Activated CD4-positive, alpha-beta memory T cell treated with anti-CD3 and anti-CD28 coated beads, Interleukin-2, amount 10 ng/mL, durations not matched to agents 7 days and 5 days (primary cell): ENCODE measurements at regions not wholly inside any gene's neighbourhood (a gene's known extent, or its start where the extent isn't known, plus 50 kb on each side); places are given as distances from the start of the nearest gene placed in this dataset.

Source experiments
- CTCF ChIA-PET: fragments of 350-600 bp; sonication (Branson Sonifier 250); formaldehyde crosslinking; loops from one replicate; lab custom pipeline; 2021; ENCODE audit warnings: antibody characterized with exemption, inconsistent platforms; lab: Charles Lee
- POLR2A ChIA-PET: fragments of 350-600 bp; sonication (Branson Sonifier 250); formaldehyde crosslinking; loops from one replicate; lab custom pipeline; 2021; ENCODE audit warnings: antibody characterized with exemption; lab: Charles Lee
- DNase-seq: peaks from one replicate; pipeline ENCODE4 v3.0.0-alpha.2; 2020
- H3K27ac Mint-ChIP-seq: one replicate; pipeline ENCODE4 v1.8.0; 2021; ENCODE audit warnings: mild to moderate bottlenecking, mixed read lengths
- H3K27me3 Mint-ChIP-seq: one replicate; pipeline ENCODE4 v1.8.0; 2021; ENCODE audit warnings: mixed read lengths
- H3K36me3 Mint-ChIP-seq: one replicate; pipeline ENCODE4 v1.8.0; 2021; ENCODE audit warnings: low read depth, mixed read lengths
- H3K4me1 Mint-ChIP-seq: one replicate; pipeline ENCODE4 v1.8.0; 2021; ENCODE audit warnings: mixed read lengths
- H3K4me3 Mint-ChIP-seq: one replicate; pipeline ENCODE4 v1.8.0; 2021; ENCODE audit warnings: mild to moderate bottlenecking, mixed read lengths
- H3K9me3 Mint-ChIP-seq: one replicate; pipeline ENCODE4 v1.8.0; 2021; ENCODE audit warnings: mixed read lengths

- no peaks in the 10 kb centered on the region for H3K27me3 Mint-ChIP-seq
- POLR2A ChIA-PET = no interaction called here
- no peak for DNase-seq
- no peak overlapping the region for H3K27ac Mint-ChIP-seq
- H3K4me3 Mint-ChIP-seq = no peak overlapping the region
- H3K36me3 Mint-ChIP-seq = no peaks in the 10 kb centered on the region
- no peaks in the 10 kb centered on the region for H3K4me1 Mint-ChIP-seq
- H3K9me3 Mint-ChIP-seq = no peaks in the 10 kb centered on the region
- CTCF ChIA-PET = no interaction called here
These were observed 304.4 kb downstream of the GALR1 start for GRCh38 chr18:77554061-77554460.

GRCh38 chr18:77557046-77557587 is 307.5 kb downstream of the GALR1 start:
- H3K27ac Mint-ChIP-seq = no peak overlapping the region
- H3K4me3 Mint-ChIP-seq = no peak overlapping the region
- no peak for DNase-seq
- no peaks in the 10 kb centered on the region for H3K4me1 Mint-ChIP-seq
- no peaks in the 10 kb centered on the region for H3K9me3 Mint-ChIP-seq
- H3K36me3 Mint-ChIP-seq = no peaks in the 10 kb centered on the region
- CTCF ChIA-PET = no interaction called here
- POLR2A ChIA-PET = no interaction called here
- peaks cover 6% of the 10 kb centered on the region for H3K27me3 Mint-ChIP-seq

- H3K4me1 Mint-ChIP-seq = no peaks in the 10 kb centered on the region
- H3K27ac Mint-ChIP-seq = no peak overlapping the region
- H3K4me3 Mint-ChIP-seq = no peak overlapping the region
- H3K27me3 Mint-ChIP-seq = peaks cover 9% of the 10 kb centered on the region
- ChIA-PET CTCF (no interaction called here), POLR2A (no interaction called here)
- H3K36me3 Mint-ChIP-seq = no peaks in the 10 kb centered on the region
- H3K9me3 Mint-ChIP-seq = no peaks in the 10 kb centered on the region
- DNase-seq = no peak
These were observed 309.7 kb downstream of the GALR1 start for GRCh38 chr18:77559274-77559910.

DNA sequence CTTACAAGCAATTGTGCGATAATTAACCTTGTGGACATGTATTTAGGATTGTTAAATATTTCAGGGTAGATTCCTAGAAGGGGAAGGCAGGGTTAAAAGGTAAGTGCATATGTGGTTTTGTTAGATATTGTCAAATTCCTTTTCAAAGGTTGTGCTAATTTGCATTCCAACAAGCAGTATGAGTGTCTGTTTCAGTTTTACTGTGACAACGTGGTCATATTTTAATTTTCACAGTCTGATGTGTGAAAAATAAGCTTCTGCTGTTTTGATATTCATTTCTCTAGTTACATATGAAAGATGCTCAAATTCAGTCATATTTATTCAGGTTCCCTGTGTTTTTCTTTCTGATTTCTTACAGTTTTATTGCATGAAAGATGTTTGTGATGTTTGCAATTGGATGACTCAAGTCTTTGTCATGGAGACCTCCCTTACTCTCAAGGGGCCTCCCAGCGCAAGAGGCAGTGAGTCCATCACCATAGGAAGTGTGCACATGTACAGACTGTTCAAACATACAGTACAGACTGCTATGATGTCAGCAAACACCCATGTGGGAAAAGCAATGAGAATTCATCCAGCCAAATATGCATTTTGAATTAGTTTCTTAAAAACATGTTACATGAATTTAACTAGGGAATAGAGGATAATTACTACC is 310.8 kb downstream of the GALR1 start:
- no peak for DNase-seq
- no peak overlapping the region for H3K27ac Mint-ChIP-seq

GRCh38 chr18:77566604-77567003 is 317.0 kb downstream of the GALR1 start:
- no peak overlapping the region for H3K27ac Mint-ChIP-seq

More for the DNA sequence above, 310.8 kb downstream of the GALR1 start:
- H3K27me3 Mint-ChIP-seq = peaks cover 9% of the 10 kb centered on the region
- no peaks in the 10 kb centered on the region for H3K4me1 Mint-ChIP-seq
- no peak overlapping the region for H3K4me3 Mint-ChIP-seq
- no peaks in the 10 kb centered on the region for H3K9me3 Mint-ChIP-seq
- ChIA-PET CTCF (no interaction called here), POLR2A (no interaction called here)
- no peaks in the 10 kb centered on the region for H3K36me3 Mint-ChIP-seq

DNA sequence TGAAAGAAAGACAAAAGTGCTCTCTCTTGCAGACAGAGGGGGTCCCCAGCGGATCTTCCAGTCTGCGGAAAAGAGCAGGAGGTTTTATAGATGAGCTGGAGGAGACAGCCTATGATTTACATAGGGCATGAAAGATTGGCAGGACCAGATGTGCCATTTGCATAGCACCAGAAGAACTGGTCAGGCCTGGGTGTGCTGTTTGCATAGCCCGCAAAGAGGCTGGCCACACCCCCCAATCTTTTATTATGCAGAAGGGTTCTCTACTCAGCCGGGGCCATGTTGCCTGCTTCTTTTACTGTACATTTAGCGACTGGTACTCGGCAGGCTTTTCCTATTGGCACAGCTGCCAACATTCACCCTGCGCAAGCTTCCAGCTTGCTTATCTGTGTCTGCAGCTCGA is 317.6 kb downstream of the GALR1 start:
- ChIA-PET POLR2A (no interaction called here), CTCF (no interaction called here)
- Mint-ChIP-seq H3K4me3 (no peak overlapping the region), H3K27ac (no peak overlapping the region), H3K4me1 (no peaks in the 10 kb centered on the region), H3K36me3 (no peaks in the 10 kb centered on the region), H3K27me3 (peaks cover 4% of the 10 kb centered on the region), H3K9me3 (no peaks in the 10 kb centered on the region)
- no peak for DNase-seq

More at GRCh38 chr18:77566604-77567003, 317.0 kb downstream of the GALR1 start:
- Mint-ChIP-seq H3K4me3 (no peak overlapping the region), H3K9me3 (no peaks in the 10 kb centered on the region), H3K27me3 (peaks cover 7% of the 10 kb centered on the region), H3K4me1 (no peaks in the 10 kb centered on the region), H3K36me3 (no peaks in the 10 kb centered on the region)
- ChIA-PET CTCF (no interaction called here), POLR2A (no interaction called here)
- DNase-seq = no peak

DNA sequence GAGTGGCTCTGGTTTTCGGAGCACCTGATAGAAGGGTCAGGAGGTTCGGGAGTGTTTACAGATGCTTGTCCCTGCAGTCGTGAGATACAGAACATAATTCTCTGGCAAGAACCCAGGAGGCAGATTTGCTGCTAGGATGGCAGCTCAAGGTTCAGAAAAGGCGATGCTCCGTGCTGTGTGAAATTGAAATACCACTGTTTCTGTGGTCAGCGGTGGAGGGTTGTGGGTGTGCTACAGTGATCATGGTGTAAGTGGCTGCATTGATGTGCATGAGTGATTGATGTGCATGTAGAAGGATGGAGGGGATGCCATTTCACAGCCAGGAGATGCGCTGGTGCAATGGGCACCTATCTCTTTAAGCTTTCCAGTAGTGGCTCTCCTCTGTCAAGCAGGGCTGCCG is 322.1 kb downstream of the GALR1 start:
- H3K4me3 Mint-ChIP-seq = no peak overlapping the region
- H3K27me3 Mint-ChIP-seq = no peaks in the 10 kb centered on the region
- DNase-seq = no peak
- no peaks in the 10 kb centered on the region for H3K4me1 Mint-ChIP-seq
- no peaks in the 10 kb centered on the region for H3K36me3 Mint-ChIP-seq
- CTCF ChIA-PET = no interaction called here
- no peak overlapping the region for H3K27ac Mint-ChIP-seq
- no peaks in the 10 kb centered on the region for H3K9me3 Mint-ChIP-seq
- POLR2A ChIA-PET = no interaction called here

DNA sequence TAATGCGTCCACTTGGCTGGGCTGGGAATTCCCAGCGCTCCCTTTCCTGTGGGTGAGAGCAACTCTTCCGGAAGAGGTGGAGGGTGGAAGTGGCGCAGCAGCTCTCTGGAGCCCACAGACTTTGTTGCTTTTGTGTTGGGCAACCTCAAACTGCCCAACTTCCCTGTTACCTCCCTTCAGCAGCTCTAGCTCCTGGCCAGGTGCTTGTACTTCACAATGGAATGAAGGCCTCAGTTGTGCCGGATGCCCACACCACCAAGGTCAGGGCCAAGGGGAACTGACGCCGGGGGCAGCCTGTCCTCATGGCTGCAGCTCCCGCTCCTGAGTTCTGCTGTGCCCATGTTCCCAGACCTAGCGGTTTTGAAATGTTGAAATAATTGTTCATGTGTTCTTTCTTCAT is 322.9 kb downstream of the GALR1 start:
- CTCF ChIA-PET = no interaction called here
- H3K9me3 Mint-ChIP-seq = peaks cover 2% of the 10 kb centered on the region
- no peak for DNase-seq

GRCh38 chr18:77573571-77573970 is 323.9 kb downstream of the GALR1 start:
- no peak for DNase-seq
- POLR2A ChIA-PET = no interaction called here
- Mint-ChIP-seq H3K27me3 (no peaks in the 10 kb centered on the region), H3K36me3 (no peaks in the 10 kb centered on the region), H3K4me3 (no peak overlapping the region), H3K9me3 (peaks cover 2% of the 10 kb centered on the region), H3K27ac (no peak overlapping the region), H3K4me1 (no peaks in the 10 kb centered on the region)
- CTCF ChIA-PET = no interaction called here

More for the DNA sequence above, 322.9 kb downstream of the GALR1 start:
- H3K4me1 Mint-ChIP-seq = no peaks in the 10 kb centered on the region
- H3K27me3 Mint-ChIP-seq = no peaks in the 10 kb centered on the region
- POLR2A ChIA-PET = no interaction called here
- no peaks in the 10 kb centered on the region for H3K36me3 Mint-ChIP-seq
- H3K4me3 Mint-ChIP-seq = no peak overlapping the region
- no peak overlapping the region for H3K27ac Mint-ChIP-seq

DNA sequence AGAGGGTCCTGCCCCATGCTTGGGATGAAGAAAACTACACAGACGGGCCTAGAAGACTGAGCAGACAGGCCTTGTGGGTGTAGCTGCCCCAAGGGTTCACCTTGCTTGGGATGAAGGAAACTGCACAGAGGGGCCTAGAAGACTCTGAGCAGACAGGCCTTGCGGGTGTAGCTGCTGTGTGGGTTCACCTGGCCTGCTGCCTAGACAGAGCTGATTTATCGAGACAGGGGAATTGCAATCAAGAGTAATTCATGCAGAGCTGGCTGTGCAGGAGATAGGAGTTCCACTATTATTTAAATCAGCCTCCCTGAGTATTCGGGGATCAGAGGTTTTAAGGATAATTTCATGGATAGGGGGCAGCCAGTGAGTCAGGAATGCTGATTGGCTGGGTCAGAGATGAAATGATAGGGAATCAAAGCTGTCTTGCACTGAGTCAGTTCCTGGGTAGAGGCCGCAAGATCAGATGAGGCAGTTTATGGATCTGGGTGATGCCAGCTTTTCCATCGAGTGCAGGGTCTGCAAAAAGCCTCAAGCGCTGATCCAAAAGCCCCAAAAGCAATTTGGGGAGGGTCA is 341.4 kb downstream of the GALR1 start:
- ChIA-PET POLR2A (no interaction called here), CTCF (no interaction called here)
- no peaks in the 10 kb centered on the region for H3K36me3 Mint-ChIP-seq
- no peaks in the 10 kb centered on the region for H3K4me1 Mint-ChIP-seq
- DNase-seq = no peak
- H3K27ac Mint-ChIP-seq = no peak overlapping the region
- H3K9me3 Mint-ChIP-seq = no peaks in the 10 kb centered on the region
- no peak overlapping the region for H3K4me3 Mint-ChIP-seq
- no peaks in the 10 kb centered on the region for H3K27me3 Mint-ChIP-seq

GRCh38 chr18:77597726-77598125 is 348.1 kb downstream of the GALR1 start:
- Mint-ChIP-seq H3K27me3 (no peaks in the 10 kb centered on the region), H3K4me3 (no peak overlapping the region), H3K4me1 (no peaks in the 10 kb centered on the region), H3K36me3 (no peaks in the 10 kb centered on the region), H3K9me3 (no peaks in the 10 kb centered on the region), H3K27ac (no peak overlapping the region)
- POLR2A ChIA-PET = no interaction called here
- CTCF ChIA-PET = no interaction called here
- no peak for DNase-seq

DNA sequence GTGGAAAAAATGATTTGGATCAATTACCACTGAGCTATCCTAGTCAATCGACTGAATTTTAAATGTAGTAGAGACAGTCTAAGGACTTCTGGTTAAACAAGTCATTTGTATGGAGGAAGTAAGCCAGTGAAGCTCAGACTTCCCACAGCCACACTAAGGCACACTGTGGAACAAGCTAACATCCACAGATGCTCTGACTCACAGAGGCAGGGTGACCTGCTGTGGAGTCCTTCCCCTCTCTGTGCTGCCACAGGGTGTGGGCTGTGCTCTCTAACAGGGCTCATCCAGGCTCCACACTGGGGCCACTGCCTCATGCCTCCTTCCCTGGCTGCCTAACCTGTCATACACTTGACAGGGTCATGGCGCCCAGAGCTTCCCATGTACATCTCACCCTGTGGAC is 351.0 kb downstream of the GALR1 start:
- Mint-ChIP-seq H3K27me3 (no peaks in the 10 kb centered on the region), H3K9me3 (no peaks in the 10 kb centered on the region), H3K27ac (no peak overlapping the region), H3K36me3 (no peaks in the 10 kb centered on the region), H3K4me1 (no peaks in the 10 kb centered on the region), H3K4me3 (no peak overlapping the region)
- CTCF ChIA-PET = no interaction called here
- no peak for DNase-seq
- POLR2A ChIA-PET = no interaction called here

GRCh38 chr18:77601567-77601966 is 351.9 kb downstream of the GALR1 start:
- Mint-ChIP-seq H3K27ac (no peak overlapping the region), H3K9me3 (no peaks in the 10 kb centered on the region), H3K4me1 (no peaks in the 10 kb centered on the region), H3K27me3 (no peaks in the 10 kb centered on the region), H3K36me3 (no peaks in the 10 kb centered on the region), H3K4me3 (no peak overlapping the region)
- POLR2A ChIA-PET = no interaction called here
- CTCF ChIA-PET = no interaction called here
- no peak for DNase-seq
